ENCODE measurements at regions not wholly inside any gene's neighbourhood (a gene's known extent, or its start where the extent isn't known, plus 50 kb on each side); places are given as distances from the start of the nearest gene placed in this dataset.

- no peak for FAIRE-seq
- no peak overlapping the region for H3K27ac Mint-ChIP-seq (ENCODE audit: unreplicated experiment)
- no peaks in the 10 kb centered on the region for H3K27me3 Mint-ChIP-seq (ENCODE audit: low read depth, unreplicated experiment)
- Histone ChIP-seq H3K27me3 (ENCODE audit: insufficient read depth, low read length) (no peaks in the 10 kb centered on the region), H3K36me3 (ENCODE audit: insufficient read depth, low read length) (no peaks in the 10 kb centered on the region), H3K27ac (ENCODE audit: low read depth, low read length) (no peak overlapping the region), H3K4me2 (ENCODE audit: low read length) (no peak overlapping the region), H3K79me2 (ENCODE audit: insufficient read depth, low read length) (no peaks in the 10 kb centered on the region), H3K4me3 (ENCODE audit: insufficient read depth, low read depth, low read length) (no peak overlapping the region), H3K4me1 (ENCODE audit: insufficient read depth, low read length) (no peaks in the 10 kb centered on the region), H2AFZ (ENCODE audit: low read depth, low read length) (no peak overlapping the region), H4K20me1 (ENCODE audit: insufficient read depth, low read length) (no peaks in the 10 kb centered on the region), H3K9ac (ENCODE audit: low read length) (no peak overlapping the region), H3K9me3 (ENCODE audit: insufficient read depth, low read depth, low read length) (no peaks in the 10 kb centered on the region)
- no peak for DNase-seq (ENCODE audit: low read depth)
- no peaks in the 10 kb centered on the region for H3K36me3 Mint-ChIP-seq (ENCODE audit: low read depth, unreplicated experiment)
- TF ChIP-seq CTCF (IDR thresholded peaks at IDR 0.05; ENCODE audit: insufficient read depth, low read depth, low read length) (no peak), EZH2 (IDR thresholded peaks at IDR 0.05; ENCODE audit: insufficient read depth, low read length) (no peak)
- H3K9me3 Mint-ChIP-seq (ENCODE audit: unreplicated experiment): peaks cover 3% of the 10 kb centered on the region
- H3K4me1 Mint-ChIP-seq (ENCODE audit: low read depth, unreplicated experiment): no peaks in the 10 kb centered on the region
- H3K4me3 Mint-ChIP-seq (ENCODE audit: unreplicated experiment): no peak overlapping the region
Observed at GRCh38 chr14:86885280-86885679, 1107.7 kb downstream of the GALC start.

GRCh38 chr14:86884498-86884897 is 1108.5 kb downstream of the GALC start:
- no peak overlapping the region for H2AFZ ChIP-seq (ENCODE audit: low read depth, low read length)
- H3K9me3 ChIP-seq (ENCODE audit: insufficient read depth, low read depth, low read length): no peaks in the 10 kb centered on the region
- no peak overlapping the region for H3K4me2 ChIP-seq (ENCODE audit: low read length)
- no peak overlapping the region for H3K27ac ChIP-seq (ENCODE audit: low read depth, low read length)
- H3K9ac ChIP-seq (ENCODE audit: low read length): no peak overlapping the region
- no peaks in the 10 kb centered on the region for H3K27me3 ChIP-seq (ENCODE audit: insufficient read depth, low read length)
- H4K20me1 ChIP-seq (ENCODE audit: insufficient read depth, low read length): no peaks in the 10 kb centered on the region
- no peak for TF ChIP-seq EZH2 (IDR thresholded peaks at IDR 0.05; ENCODE audit: insufficient read depth, low read length)
- TF ChIP-seq CTCF (IDR thresholded peaks at IDR 0.05; ENCODE audit: insufficient read depth, low read depth, low read length): no peak
- FAIRE-seq: no peak
- no peaks in the 10 kb centered on the region for H3K79me2 ChIP-seq (ENCODE audit: insufficient read depth, low read length)
- no peak overlapping the region for H3K4me3 Mint-ChIP-seq (ENCODE audit: unreplicated experiment)
- DNase-seq (ENCODE audit: low read depth): no peak
- no peaks in the 10 kb centered on the region for H3K36me3 ChIP-seq (ENCODE audit: insufficient read depth, low read length)
- no peak overlapping the region for H3K27ac Mint-ChIP-seq (ENCODE audit: unreplicated experiment)
- H3K4me3 ChIP-seq (ENCODE audit: insufficient read depth, low read depth, low read length): no peak overlapping the region
- H3K4me1 Mint-ChIP-seq (ENCODE audit: low read depth, unreplicated experiment): no peaks in the 10 kb centered on the region
- H3K9me3 Mint-ChIP-seq (ENCODE audit: unreplicated experiment): peaks cover 3% of the 10 kb centered on the region
- no peaks in the 10 kb centered on the region for H3K27me3 Mint-ChIP-seq (ENCODE audit: low read depth, unreplicated experiment)
- no peaks in the 10 kb centered on the region for H3K4me1 ChIP-seq (ENCODE audit: insufficient read depth, low read length)
- no peaks in the 10 kb centered on the region for H3K36me3 Mint-ChIP-seq (ENCODE audit: low read depth, unreplicated experiment)

GRCh38 chr14:86882818-86883217 is 1110.2 kb downstream of the GALC start:
- no peaks in the 10 kb centered on the region for H3K27me3 Mint-ChIP-seq (ENCODE audit: low read depth, unreplicated experiment)
- no peak overlapping the region for H3K4me3 Mint-ChIP-seq (ENCODE audit: unreplicated experiment)
- Histone ChIP-seq H4K20me1 (ENCODE audit: insufficient read depth, low read length) (no peaks in the 10 kb centered on the region), H3K79me2 (ENCODE audit: insufficient read depth, low read length) (no peaks in the 10 kb centered on the region), H2AFZ (ENCODE audit: low read depth, low read length) (no peak overlapping the region), H3K4me3 (ENCODE audit: insufficient read depth, low read depth, low read length) (no peak overlapping the region), H3K36me3 (ENCODE audit: insufficient read depth, low read length) (no peaks in the 10 kb centered on the region), H3K4me2 (ENCODE audit: low read length) (no peak overlapping the region), H3K27ac (ENCODE audit: low read depth, low read length) (no peak overlapping the region), H3K4me1 (ENCODE audit: insufficient read depth, low read length) (no peaks in the 10 kb centered on the region), H3K27me3 (ENCODE audit: insufficient read depth, low read length) (no peaks in the 10 kb centered on the region), H3K9ac (ENCODE audit: low read length) (no peak overlapping the region), H3K9me3 (ENCODE audit: insufficient read depth, low read depth, low read length) (no peaks in the 10 kb centered on the region)
- no peak for DNase-seq (ENCODE audit: low read depth)
- peaks cover 3% of the 10 kb centered on the region for H3K9me3 Mint-ChIP-seq (ENCODE audit: unreplicated experiment)
- no peaks in the 10 kb centered on the region for H3K36me3 Mint-ChIP-seq (ENCODE audit: low read depth, unreplicated experiment)
- no peaks in the 10 kb centered on the region for H3K4me1 Mint-ChIP-seq (ENCODE audit: low read depth, unreplicated experiment)
- no peak overlapping the region for H3K27ac Mint-ChIP-seq (ENCODE audit: unreplicated experiment)
- TF ChIP-seq EZH2 (IDR thresholded peaks at IDR 0.05; ENCODE audit: insufficient read depth, low read length) (no peak), CTCF (IDR thresholded peaks at IDR 0.05; ENCODE audit: insufficient read depth, low read depth, low read length) (no peak)
- FAIRE-seq: peak; percentile 32
